Upper lobe of left lung (tissue), 4 donors: ENCODE measurements at regions not wholly inside any gene's neighbourhood (a gene's known extent, or its start where the extent isn't known, plus 50 kb on each side); places are given as distances from the start of the nearest gene placed in this dataset.

Experiments
- CTCF ChIP-seq, 6 experiments: fragments of 450-650 bp in 4 of 6; fragments of 200-600 bp in 2 of 6; sonication (generic) in 2 of 6; IDR thresholded peaks; one replicate each; pipeline ENCODE4 v1.5.1; 2016 to 2019; ENCODE audit warnings: antibody characterized with exemption in 6 of 6
- EP300 ChIP-seq, 4 donors: sonication (generic); formaldehyde crosslinking; IDR thresholded peaks; one replicate each; pipeline ENCODE4 v1.5.1; 2017; ENCODE audit warnings: antibody characterized with exemption in 4 of 4, control low read depth in 2 of 4
- POLR2A ChIP-seq, 4 donors: fragments of 450-650 bp; IDR thresholded peaks; one replicate each; pipeline ENCODE4 v1.5.1; 2016 to 2017; ENCODE audit warnings: antibody characterized with exemption in 4 of 4, mild to moderate bottlenecking in 2 of 4
- POLR2AphosphoS5 ChIP-seq, 2 donors: sonication (generic); formaldehyde crosslinking; IDR thresholded peaks; one replicate each; pipeline ENCODE4 v1.5.1; 2017; ENCODE audit warnings: antibody characterized with exemption in 2 of 2

GRCh38 chr15:70248116-70249025 lies 150.7 kb upstream of the TLE3 start:
- TF ChIP-seq CTCF (IDR thresholded peaks at IDR 0.05): no peak
- no peak for TF ChIP-seq EP300 (IDR thresholded peaks at IDR 0.05)
- TF ChIP-seq POLR2A (IDR thresholded peaks at IDR 0.05): no peak
- TF ChIP-seq POLR2AphosphoS5 (IDR thresholded peaks at IDR 0.05): no peak
